Frontal cortex (tissue), 3 donors: ENCODE measurements at regions not wholly inside any gene's neighbourhood (a gene's known extent, or its start where the extent isn't known, plus 50 kb on each side); places are given as distances from the start of the nearest gene placed in this dataset.
"Not testable (repeated sequence)": the region's sequence is repeated elsewhere in the genome, so short reads cannot be mapped to it uniquely, and the experiment has no call there.

Experiments
- DNase-seq, 2 donors: peaks; one replicate each; pipeline ENCODE4 v3.0.0; 2012; ENCODE audit warnings: low spot score in 2 of 2
- FAIRE-seq: peaks from 2 replicates; lab custom pipeline; 2012; peaks lifted over from hg19 to GRCh38; lab: Jason Lieb, UNC
- donor health status: control.
- donor health status: control.
- donor health status: control.

DNA sequence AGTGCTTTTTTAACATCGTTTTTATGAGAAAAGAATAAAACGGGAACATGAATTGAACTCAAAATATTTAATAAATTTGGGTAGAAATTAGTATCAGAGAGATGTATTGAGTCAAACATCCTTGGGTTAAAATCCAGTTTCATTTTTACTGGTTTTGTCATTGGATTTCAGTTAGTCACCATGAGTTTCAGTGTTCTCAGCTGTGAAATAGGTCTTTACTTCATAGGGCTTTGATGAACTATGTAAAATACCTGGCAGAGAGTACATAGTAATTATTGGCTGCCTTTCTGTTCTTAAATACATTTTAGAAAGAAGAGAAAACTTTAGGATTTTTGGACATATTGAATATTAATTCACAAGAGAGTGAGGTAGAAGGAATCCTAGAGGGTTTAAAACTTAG, 105.8 kb downstream of the TANC2 start:
- no peak for FAIRE-seq

GRCh38 chr17:63075969-63076368, 109.9 kb downstream of the TANC2 start:
- DNase-seq (no peak), FAIRE-seq (no peak)

More for the DNA sequence above, 105.8 kb downstream of the TANC2 start:
- DNase-seq: no peak

DNA sequence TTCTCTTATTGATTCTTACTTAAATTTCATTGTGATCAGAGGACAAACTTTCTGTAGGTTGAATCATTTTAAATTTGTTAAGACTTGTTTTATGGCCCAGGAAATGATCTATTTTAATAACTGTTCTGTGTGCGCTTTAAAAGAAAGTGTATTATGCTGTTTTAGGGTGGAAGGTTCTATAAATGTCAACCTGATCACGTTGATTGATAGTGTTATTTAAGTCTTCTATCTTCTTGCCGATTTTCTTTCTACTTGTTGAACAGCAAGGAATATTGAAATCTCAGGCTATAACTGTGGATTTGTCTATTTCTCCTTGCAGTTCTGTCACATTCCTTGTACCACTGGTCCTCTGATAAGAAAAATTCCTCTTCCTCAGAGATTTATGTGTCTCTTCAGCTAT, 112.7 kb downstream of the TANC2 start:
- DNase-seq (no peak), FAIRE-seq (no peak)

GRCh38 chr17:63082273-63082861, 116.3 kb downstream of the TANC2 start:
- FAIRE-seq (peak; percentile 52), DNase-seq (no peak)

DNA sequence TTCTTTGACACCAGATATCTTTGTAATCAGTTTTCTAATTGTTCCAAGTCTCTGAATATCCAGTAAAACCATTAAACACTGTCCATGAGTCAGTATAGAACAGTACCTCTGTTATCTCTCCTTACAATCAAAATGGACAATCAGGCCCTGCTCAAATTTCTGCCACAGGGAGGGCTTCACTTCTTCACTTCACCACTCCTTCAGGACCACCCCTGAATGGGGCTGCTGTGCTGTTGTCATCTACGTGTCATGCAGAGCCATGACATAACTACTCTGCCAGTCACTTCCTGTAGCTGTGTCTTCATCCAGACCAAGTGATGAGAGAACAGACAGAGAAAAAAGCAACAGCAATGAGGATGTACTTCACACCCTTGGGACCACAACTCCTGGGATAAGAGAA, 116.9 kb downstream of the TANC2 start:
- FAIRE-seq (no peak), DNase-seq (no peak)

DNA sequence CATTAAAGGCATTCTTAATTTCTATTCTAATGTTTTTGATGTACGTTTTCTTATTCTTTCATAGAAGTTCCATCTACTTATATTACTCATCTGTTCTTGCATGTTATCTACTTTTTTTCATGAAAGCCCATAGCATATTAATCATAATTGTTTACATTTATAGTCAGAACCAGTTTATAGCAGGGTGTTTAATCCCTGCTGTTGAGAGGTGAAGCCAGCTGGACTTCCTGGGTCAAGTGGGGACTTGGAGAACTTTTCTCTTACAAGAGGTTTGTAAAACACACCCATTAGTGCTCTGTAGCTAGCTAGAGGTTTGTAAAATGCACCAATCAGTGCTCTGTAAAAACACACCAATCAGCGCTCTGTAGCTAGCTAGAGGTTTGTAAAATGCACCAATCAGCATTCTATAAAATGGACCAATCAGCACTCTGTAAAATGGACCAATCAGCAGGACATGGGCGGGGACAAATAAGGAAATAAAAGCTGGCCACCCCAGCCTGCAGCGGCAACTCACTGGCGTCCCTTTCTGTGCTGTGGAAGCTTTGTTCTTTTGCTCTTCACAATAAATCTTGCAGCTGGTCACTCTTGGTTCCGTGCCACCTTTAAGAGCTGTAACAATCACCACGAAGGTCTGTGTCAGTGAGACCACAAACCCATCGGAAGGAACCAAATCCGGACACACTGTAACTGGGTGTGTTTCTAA, 120.6 kb downstream of the TANC2 start:
- FAIRE-seq (no peak), DNase-seq (no peak)

DNA sequence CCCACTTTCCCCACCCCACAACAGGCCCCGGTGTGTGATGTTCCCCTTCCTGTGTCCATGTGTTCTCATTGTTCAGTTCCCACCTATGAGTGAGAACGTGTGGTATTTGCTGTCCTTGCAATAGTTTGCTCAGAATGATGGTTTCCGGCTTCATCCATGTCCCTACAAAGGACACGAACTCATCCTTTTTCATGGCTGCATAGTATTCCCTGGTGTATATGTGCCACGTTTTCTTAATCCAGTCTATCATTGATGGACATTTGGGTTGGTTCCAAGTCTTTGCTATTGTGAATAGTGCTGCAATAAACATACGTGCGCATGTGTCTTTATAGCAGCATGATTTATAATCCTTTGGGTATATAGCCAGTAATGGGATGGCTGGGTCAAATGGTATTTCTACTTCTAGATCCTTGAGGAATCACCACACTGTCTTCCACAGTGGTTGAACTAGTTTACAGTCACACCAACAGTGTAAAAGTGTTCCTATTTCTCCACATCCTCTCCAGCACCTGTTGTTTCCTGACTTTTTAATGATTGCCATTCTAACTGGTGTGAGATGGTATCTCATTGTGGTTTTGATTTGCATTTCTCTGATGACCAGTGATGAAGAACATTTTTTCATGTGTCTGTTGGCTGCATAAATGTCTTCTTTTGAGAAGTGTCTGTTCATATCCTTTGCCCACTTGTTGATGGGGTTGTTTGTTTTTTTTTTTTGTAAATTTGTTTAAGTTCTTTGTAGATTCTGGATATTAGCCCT, 124.5 kb downstream of the TANC2 start:
- FAIRE-seq, DNase-seq: not testable (repeated sequence)

- not testable (repeated sequence) for FAIRE-seq, DNase-seq
These were observed 125.9 kb downstream of the TANC2 start for GRCh38 chr17:63091909-63092308.

- FAIRE-seq: no peak
- DNase-seq: no peak
These were observed 128.6 kb downstream of the TANC2 start for GRCh38 chr17:63094631-63095030.

DNA sequence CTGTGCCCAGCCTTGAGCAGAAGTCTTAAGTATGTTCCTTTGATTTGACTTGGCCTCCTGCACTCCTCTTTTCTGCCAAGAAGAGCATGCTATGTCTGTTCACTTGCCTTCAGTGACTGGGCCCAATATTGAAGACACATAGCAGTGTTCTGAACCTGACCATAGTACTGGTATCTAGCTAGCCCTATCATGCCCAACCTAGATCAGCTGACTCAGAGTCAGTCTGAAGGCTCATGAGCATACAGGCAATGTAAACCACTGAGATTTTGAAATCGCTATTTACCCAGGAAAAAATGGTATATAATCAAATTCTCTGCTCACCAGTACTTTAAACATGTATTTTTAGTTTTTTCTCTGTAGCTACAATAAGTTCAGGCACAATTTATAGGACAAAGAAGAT, 129.4 kb downstream of the TANC2 start:
- no peak for DNase-seq
- FAIRE-seq: no peak

- FAIRE-seq: no peak
- no peak for DNase-seq
These were observed 129.8 kb downstream of the TANC2 start for GRCh38 chr17:63095879-63096278.

GRCh38 chr17:63096426-63096825, 130.4 kb downstream of the TANC2 start:
- no peak for FAIRE-seq

GRCh38 chr17:63099425-63099824, 133.4 kb downstream of the TANC2 start:
- FAIRE-seq (no peak), DNase-seq (no peak)

More at GRCh38 chr17:63096426-63096825, 130.4 kb downstream of the TANC2 start:
- no peak for DNase-seq

DNA sequence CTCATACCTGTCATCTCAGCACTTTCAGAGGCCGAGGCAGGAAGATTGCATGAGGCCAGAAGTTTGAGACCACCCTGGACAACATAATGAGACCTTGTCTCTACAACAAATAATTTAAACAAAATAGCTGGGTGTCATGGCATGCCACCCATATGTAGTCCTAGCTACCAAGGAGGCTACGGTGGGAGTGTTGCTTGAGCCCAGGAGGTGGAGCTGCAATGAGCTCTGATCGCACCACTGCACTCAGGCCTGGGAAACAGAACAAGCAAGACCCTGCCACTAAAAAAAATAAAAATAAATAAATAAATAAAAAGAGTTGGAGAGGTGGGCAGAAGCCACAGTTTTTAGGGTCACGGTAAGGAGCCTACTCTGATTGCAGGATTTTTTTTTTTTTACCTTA, 136.0 kb downstream of the TANC2 start:
- FAIRE-seq: no peak
- DNase-seq: no peak

- FAIRE-seq (no peak), DNase-seq (no peak)
These were observed 140.0 kb downstream of the TANC2 start for GRCh38 chr17:63106050-63106449.

- DNase-seq: no peak
- no peak for FAIRE-seq
These were observed 143.6 kb downstream of the TANC2 start for GRCh38 chr17:63109661-63110060.

GRCh38 chr17:63113167-63113566, 147.1 kb downstream of the TANC2 start:
- DNase-seq: peak; percentile 11 to 19
- no peak for FAIRE-seq

DNA sequence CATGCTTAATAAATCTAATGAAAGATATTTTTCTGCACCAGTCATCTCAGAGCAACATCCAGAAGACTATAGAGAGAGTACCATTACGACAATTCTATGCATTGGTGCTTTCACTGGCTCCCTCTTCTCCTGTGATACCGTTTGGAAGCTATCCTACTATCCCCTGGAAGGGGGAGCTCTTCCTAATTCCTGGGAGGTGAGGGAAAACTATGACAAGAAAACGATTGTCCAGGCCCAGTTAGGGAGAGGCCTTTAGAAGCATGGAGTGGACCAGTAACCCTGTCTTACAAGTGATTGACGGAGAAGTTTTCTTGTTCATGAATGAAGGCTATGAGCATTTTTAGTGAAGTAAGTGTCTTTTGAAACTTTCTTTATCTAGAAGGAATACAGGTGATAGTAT, 150.2 kb downstream of the TANC2 start:
- FAIRE-seq: no peak

GRCh38 chr17:63116967-63117830, 151.2 kb downstream of the TANC2 start:
- DNase-seq: peak; percentile 13 to 46
- FAIRE-seq: no peak

More for the DNA sequence above, 150.2 kb downstream of the TANC2 start:
- no peak for DNase-seq

DNA sequence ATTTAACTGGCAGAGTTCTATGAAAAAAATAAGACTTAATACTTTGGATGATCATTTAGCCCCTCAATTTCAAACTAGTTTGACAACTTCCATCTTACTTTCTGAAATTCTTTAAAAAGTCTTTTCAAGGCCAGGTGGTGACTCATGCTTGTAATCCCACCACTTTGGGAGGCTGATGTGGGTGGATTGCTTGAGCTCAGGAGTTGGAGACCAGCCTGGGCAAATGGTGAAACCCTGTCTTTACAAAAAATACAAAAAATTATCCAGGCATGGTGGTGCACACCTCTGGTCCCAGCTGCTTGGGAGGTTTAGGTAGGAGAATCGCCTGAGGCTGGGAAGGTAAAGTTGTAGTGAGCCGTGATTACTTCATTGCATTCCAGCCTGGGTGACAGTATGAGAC, 154.4 kb downstream of the TANC2 start:
- no peak for FAIRE-seq
- DNase-seq: no peak
